Natural killer cell (primary cell): ENCODE measurements at regions not wholly inside any gene's neighbourhood (a gene's known extent, or its start where the extent isn't known, plus 50 kb on each side); places are given as distances from the start of the nearest gene placed in this dataset.
"Not testable (repeated sequence)": the region's sequence is repeated elsewhere in the genome, so short reads cannot be mapped to it uniquely, and the experiment has no call there.

Source experiments
- ATAC-seq, 3 donors: fragments of 150-1000 bp in 2 of 3; fragments of 200-7000 bp in 1 of 3; cut with Tn5 transposase; 1 replicate in 1 of 3; 2 replicates in 2 of 3; pipeline ENCODE4 v1.10.0; 2021; ENCODE audit warnings: mild to moderate bottlenecking in 2 of 3, moderate library complexity in 2 of 3
- DNase-seq, 2 donors: peaks; one replicate each; pipeline versions ENCODE4 v3.0.0 to v3.0.0-alpha.2; 2013 to 2021; ENCODE audit warnings: mixed read lengths in 1 of 2
- H3K27ac ChIP-seq: one replicate; pipeline ENCODE4 v1.5.1; 2013; ENCODE audit warnings: mild to moderate bottlenecking, low read length
- H3K27me3 ChIP-seq: one replicate; pipeline ENCODE4 v1.6.1; 2013; ENCODE audit warnings: low read length; ENCODE audit not compliant: control insufficient read depth, insufficient read depth
- H3K36me3 ChIP-seq: one replicate; pipeline ENCODE4 v1.6.1; 2013; ENCODE audit warnings: low read length; ENCODE audit not compliant: control insufficient read depth, insufficient read depth
- H3K4me1 ChIP-seq: one replicate; pipeline ENCODE4 v1.6.1; 2013; ENCODE audit warnings: low read length; ENCODE audit not compliant: control insufficient read depth, insufficient read depth
- H3K4me3 ChIP-seq: one replicate; pipeline ENCODE4 v1.5.1; 2013; ENCODE audit warnings: low read length
- H3K9me3 ChIP-seq: one replicate; pipeline ENCODE4 v1.6.1; 2013; ENCODE audit warnings: low read length; ENCODE audit not compliant: control insufficient read depth, insufficient read depth
- H3K27ac Mint-ChIP-seq, 2 donors: one replicate each; pipeline ENCODE4 v1.8.0; 2022; ENCODE audit warnings: mild to moderate bottlenecking in 2 of 2, mixed read lengths in 2 of 2, moderate library complexity in 1 of 2
- H3K27me3 Mint-ChIP-seq, 2 donors: one replicate each; pipeline ENCODE4 v1.8.0; 2022; ENCODE audit warnings: low read depth in 2 of 2, mixed read lengths in 2 of 2
- H3K36me3 Mint-ChIP-seq: one replicate; pipeline ENCODE4 v1.8.0; 2022; ENCODE audit warnings: mixed read lengths
- H3K4me1 Mint-ChIP-seq, 2 donors: one replicate each; pipeline ENCODE4 v1.8.0; 2022; ENCODE audit warnings: mixed read lengths in 2 of 2
- H3K4me3 Mint-ChIP-seq: one replicate; pipeline ENCODE4 v1.8.0; 2022; ENCODE audit warnings: mild to moderate bottlenecking, moderate library complexity, mixed read lengths
- H3K9me3 Mint-ChIP-seq, 2 donors: one replicate each; pipeline ENCODE4 v1.8.0; 2022; ENCODE audit warnings: mixed read lengths in 2 of 2
- WGBS: methylation state at CpG from one replicate; pipeline ENCODE4 v1.1.7; 2013; ENCODE audit warnings: missing lambda C conversion rate; ENCODE audit not compliant: insufficient coverage; 5-methylcytosine and 5-hydroxymethylcytosine counted together
- intact Hi-C: fragments of 100-400 bp; cut with micrococcal nuclease; formaldehyde crosslinking; loops from one replicate; pipeline ENCODE4 v1.14.2; 2022
- TF ChIP-seq, protein P1 (sequence below): fragments of 200-600 bp; IDR thresholded peaks from one replicate; pipeline ENCODE4 v1.8.0; 2022; ENCODE audit warnings: antibody characterized with exemption

DNA sequence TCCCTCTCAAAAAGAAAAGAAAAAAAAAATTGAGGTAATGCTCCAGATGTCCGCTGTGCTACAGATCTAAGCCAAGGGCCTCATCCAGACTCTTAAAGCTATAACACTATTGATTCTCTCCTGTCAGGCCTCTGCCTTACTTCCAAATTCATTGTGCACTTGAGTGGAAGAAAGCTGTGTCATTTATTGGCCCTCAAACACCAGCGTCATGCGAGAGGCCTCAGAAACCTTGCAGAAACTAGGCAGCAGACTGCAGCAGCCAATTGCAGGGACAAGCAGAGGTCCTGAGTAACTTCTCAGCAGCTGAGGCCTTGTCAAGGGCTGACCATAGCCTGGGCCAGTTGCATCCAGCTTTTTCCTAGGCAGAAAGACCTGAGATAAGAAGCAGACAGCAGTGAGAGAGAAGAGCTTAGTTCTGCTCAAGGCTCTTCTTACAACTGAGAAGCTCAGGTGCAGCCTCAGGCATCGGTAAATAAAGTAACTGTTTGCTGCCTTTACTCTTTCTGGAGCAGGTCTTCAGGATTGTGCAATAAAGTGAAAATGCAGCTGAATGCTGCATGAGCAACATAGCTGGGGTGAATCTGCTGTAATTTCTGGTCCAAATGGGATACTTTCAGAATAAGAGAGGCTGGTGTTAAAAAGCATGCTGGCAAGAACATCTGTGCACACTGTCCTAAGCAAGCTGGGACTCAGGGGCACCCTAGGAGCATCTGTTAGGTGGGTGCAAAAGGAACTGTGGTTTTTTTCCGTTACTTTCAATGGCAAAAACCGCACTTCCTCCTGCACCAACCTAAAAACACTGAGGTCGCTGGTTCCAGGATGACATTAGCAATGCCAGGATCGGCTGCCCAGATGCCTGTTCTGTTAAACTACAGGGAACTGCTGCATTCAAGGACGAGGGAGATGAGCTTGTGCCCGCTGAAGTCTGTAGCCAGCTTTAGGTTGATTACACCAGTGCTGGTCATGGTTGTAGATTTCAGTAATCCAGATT is 181.8 kb upstream of the PFKP start:
- DNase-seq (no peak), ATAC-seq (no peak)
- Histone ChIP-seq H3K27me3 (peaks cover 4% of the 10 kb centered on the region), H3K4me3 (no peak overlapping the region), H3K36me3 (no peaks in the 10 kb centered on the region), H3K27ac (no peak overlapping the region), H3K9me3 (no peaks in the 10 kb centered on the region), H3K4me1 (no peaks in the 10 kb centered on the region)
- Mint-ChIP-seq H3K27ac (no peak overlapping the region), H3K4me3 (no peak overlapping the region), H3K9me3 (no peaks in the 10 kb centered on the region), H3K27me3 (peaks cover 6% of the 10 kb centered on the region in 2 donors), H3K4me1 (no peaks in the 10 kb centered on the region), H3K36me3 (no peaks in the 10 kb centered on the region)
- intact Hi-C loops = no loop called here
- 72% methylated on average over 10 of the region's 10 CpGs for WGBS
- TF ChIP-seq, protein P1, sequence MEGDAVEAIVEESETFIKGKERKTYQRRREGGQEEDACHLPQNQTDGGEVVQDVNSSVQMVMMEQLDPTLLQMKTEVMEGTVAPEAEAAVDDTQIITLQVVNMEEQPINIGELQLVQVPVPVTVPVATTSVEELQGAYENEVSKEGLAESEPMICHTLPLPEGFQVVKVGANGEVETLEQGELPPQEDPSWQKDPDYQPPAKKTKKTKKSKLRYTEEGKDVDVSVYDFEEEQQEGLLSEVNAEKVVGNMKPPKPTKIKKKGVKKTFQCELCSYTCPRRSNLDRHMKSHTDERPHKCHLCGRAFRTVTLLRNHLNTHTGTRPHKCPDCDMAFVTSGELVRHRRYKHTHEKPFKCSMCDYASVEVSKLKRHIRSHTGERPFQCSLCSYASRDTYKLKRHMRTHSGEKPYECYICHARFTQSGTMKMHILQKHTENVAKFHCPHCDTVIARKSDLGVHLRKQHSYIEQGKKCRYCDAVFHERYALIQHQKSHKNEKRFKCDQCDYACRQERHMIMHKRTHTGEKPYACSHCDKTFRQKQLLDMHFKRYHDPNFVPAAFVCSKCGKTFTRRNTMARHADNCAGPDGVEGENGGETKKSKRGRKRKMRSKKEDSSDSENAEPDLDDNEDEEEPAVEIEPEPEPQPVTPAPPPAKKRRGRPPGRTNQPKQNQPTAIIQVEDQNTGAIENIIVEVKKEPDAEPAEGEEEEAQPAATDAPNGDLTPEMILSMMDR = no peak

DNA sequence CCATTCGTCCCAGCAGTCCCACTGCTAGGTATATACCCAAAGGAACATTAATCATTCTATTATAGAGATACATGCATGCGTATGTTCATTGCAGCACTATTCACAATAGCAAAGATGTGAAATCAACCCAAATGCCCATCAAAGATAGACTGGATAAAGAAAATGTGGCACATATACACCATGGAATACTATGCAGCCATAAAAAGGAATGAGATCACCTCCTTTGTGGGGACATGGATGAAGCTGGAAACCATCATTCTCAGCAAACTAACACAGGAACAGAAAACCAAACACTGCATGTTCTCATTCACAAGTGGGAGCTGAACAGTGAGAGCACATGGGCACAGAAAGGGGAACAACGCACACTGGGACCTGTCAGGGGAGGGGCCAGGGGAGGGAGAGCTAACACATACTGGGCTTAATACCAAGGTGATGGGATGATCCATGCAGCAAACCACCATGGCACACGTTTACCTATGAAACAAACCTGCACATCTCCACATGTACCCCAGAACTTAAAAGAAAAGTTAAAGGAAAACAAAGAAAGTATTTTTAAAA is 183.3 kb upstream of the PFKP start:
- ATAC-seq, H3K4me1 Mint-ChIP-seq, H3K36me3 ChIP-seq, H3K27me3 ChIP-seq, H3K4me1 ChIP-seq, H3K27me3 Mint-ChIP-seq, H3K4me3 Mint-ChIP-seq, H3K9me3 Mint-ChIP-seq, H3K9me3 ChIP-seq, intact Hi-C loops, H3K27ac Mint-ChIP-seq, H3K4me3 ChIP-seq, DNase-seq, H3K36me3 Mint-ChIP-seq, H3K27ac ChIP-seq: not testable (repeated sequence)
- WGBS = 78% methylated on average over 3 of the region's 4 CpGs

DNA sequence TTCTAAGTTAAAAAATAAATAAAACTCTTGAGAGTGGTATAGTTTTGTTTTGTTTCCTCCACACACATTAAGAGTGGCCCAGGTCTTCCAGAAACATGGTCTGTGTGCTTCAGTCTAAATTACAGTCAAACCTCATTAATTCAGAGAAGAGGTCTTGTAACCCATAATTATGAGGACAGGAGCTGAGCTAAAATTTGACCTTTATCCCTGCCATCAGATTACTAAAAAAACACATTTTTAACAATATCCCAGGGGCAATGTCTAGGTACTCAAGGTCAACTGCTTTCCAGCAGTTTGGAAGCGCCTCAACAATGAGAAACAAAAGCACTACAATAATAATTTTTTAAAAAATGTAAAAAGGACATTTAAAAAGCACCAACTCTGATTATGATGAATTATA is 184.1 kb upstream of the PFKP start:
- Mint-ChIP-seq H3K27ac (no peak overlapping the region), H3K9me3 (no peaks in the 10 kb centered on the region), H3K27me3 (peaks cover 6% of the 10 kb centered on the region in 2 donors), H3K36me3 (no peaks in the 10 kb centered on the region), H3K4me3 (no peak overlapping the region), H3K4me1 (no peaks in the 10 kb centered on the region)
- TF ChIP-seq, protein P1 = no peak
- WGBS = no CpG with 5 or more reads among the region's 1 CpG
- Histone ChIP-seq H3K36me3 (no peaks in the 10 kb centered on the region), H3K4me3 (no peak overlapping the region), H3K9me3 (no peaks in the 10 kb centered on the region), H3K4me1 (no peaks in the 10 kb centered on the region), H3K27ac (no peak overlapping the region), H3K27me3 (peaks cover 4% of the 10 kb centered on the region)
- no peak for DNase-seq
- ATAC-seq = no peak
- intact Hi-C loops = no loop called here

DNA sequence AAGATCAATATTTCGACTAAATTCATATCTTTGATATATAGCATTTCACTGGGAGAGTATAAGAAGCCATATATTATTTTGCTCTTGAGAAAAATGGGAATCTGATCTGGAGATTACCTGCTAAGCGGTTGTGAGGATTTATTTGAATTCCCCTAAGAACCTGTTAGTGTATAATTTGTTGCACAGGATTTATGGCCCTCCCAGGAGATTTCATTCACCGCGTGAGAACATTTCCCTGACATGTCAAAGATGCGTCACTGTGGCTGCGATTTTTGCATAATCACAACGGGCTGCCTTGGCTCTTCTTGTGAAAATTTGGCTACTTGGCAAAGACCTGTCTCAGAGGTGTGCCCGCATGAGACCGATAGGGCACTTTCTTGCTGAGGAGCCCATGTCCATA is 184.7 kb upstream of the PFKP start:
- Histone ChIP-seq H3K9me3 (no peaks in the 10 kb centered on the region), H3K27ac (no peak overlapping the region), H3K4me3 (no peak overlapping the region), H3K27me3 (peaks cover 4% of the 10 kb centered on the region), H3K36me3 (no peaks in the 10 kb centered on the region), H3K4me1 (no peaks in the 10 kb centered on the region)
- Mint-ChIP-seq H3K27ac (no peak overlapping the region), H3K4me1 (no peaks in the 10 kb centered on the region), H3K4me3 (no peak overlapping the region), H3K9me3 (no peaks in the 10 kb centered on the region), H3K36me3 (no peaks in the 10 kb centered on the region), H3K27me3 (peaks cover 6% of the 10 kb centered on the region in 2 donors)
- WGBS = 84% methylated on average over 8 of the region's 9 CpGs
- DNase-seq = no peak
- ATAC-seq = no peak
- TF ChIP-seq, protein P1 = no peak
- intact Hi-C loops = no loop called here
